ENCODE measurements at regions not wholly inside any gene's neighbourhood (a gene's known extent, or its start where the extent isn't known, plus 50 kb on each side); places are given as distances from the start of the nearest gene placed in this dataset.

- no peak for DNase-seq (ENCODE audit: low spot score)
Observed at GRCh38 chr12:67122584-67122983, 146.6 kb upstream of the CAND1 start.

- DNase-seq (ENCODE audit: low spot score), result no peak
Observed at GRCh38 chr12:67137256-67137655, 131.9 kb upstream of the CAND1 start.

- peak; percentile 11 for DNase-seq (ENCODE audit: low spot score)
Observed at GRCh38 chr12:67141296-67142018, 127.7 kb upstream of the CAND1 start.

- DNase-seq (ENCODE audit: low spot score), result no peak
Observed at GRCh38 chr12:67145692-67146091, 123.5 kb upstream of the CAND1 start.

- DNase-seq (ENCODE audit: low spot score), result no peak
Observed at GRCh38 chr12:67147030-67147429, 122.1 kb upstream of the CAND1 start.

GRCh38 chr12:67147447-67147846, 121.7 kb upstream of the CAND1 start:
- DNase-seq (ENCODE audit: low spot score), result no peak

- DNase-seq (ENCODE audit: low spot score), result no peak
Observed at GRCh38 chr12:67148265-67148664, 120.9 kb upstream of the CAND1 start.

- DNase-seq (ENCODE audit: low spot score), result peak; percentile 93
Observed at GRCh38 chr12:67151886-67152285, 117.3 kb upstream of the CAND1 start.

- DNase-seq (ENCODE audit: low spot score), result peak; percentile 43
Observed at GRCh38 chr12:67152451-67152850, 116.7 kb upstream of the CAND1 start.

GRCh38 chr12:67154901-67155300, 114.3 kb upstream of the CAND1 start:
- DNase-seq (ENCODE audit: low spot score), result no peak

- peak; percentile 82 for DNase-seq (ENCODE audit: low spot score)
Observed at GRCh38 chr12:67155863-67156262, 113.3 kb upstream of the CAND1 start.

GRCh38 chr12:67161322-67161918, 107.7 kb upstream of the CAND1 start:
- no peak for DNase-seq (ENCODE audit: low spot score)

GRCh38 chr12:67173258-67173657, 95.9 kb upstream of the CAND1 start:
- no peak for DNase-seq (ENCODE audit: low spot score)

GRCh38 chr12:67182551-67182950, 86.6 kb upstream of the CAND1 start:
- no peak for DNase-seq (ENCODE audit: low spot score)

GRCh38 chr12:67193704-67194103, 75.5 kb upstream of the CAND1 start:
- DNase-seq (ENCODE audit: low spot score), result peak; percentile 35

GRCh38 chr12:67200386-67200785, 68.8 kb upstream of the CAND1 start:
- DNase-seq (ENCODE audit: low spot score), result no peak

- no peak for DNase-seq (ENCODE audit: low spot score)
Observed at GRCh38 chr12:67202011-67202677, 67.0 kb upstream of the CAND1 start.

- no peak for DNase-seq (ENCODE audit: low spot score)
Observed at GRCh38 chr12:67202678-67203012, 66.5 kb upstream of the CAND1 start.

- no peak for DNase-seq (ENCODE audit: low spot score)
Observed at GRCh38 chr12:67208281-67209067, 60.7 kb upstream of the CAND1 start.

- DNase-seq (ENCODE audit: low spot score), result no peak
Observed at GRCh38 chr12:67211029-67211428, 58.1 kb upstream of the CAND1 start.

- DNase-seq (ENCODE audit: low spot score), result no peak
Observed at GRCh38 chr12:67211494-67211893, 57.7 kb upstream of the CAND1 start.

- no peak for DNase-seq (ENCODE audit: low spot score)
Observed at GRCh38 chr12:67217647-67218046, 51.5 kb upstream of the CAND1 start.
